Hepatic stellate cell (primary cell): ENCODE measurements at regions not wholly inside any gene's neighbourhood (a gene's known extent, or its start where the extent isn't known, plus 50 kb on each side); places are given as distances from the start of the nearest gene placed in this dataset.
"Not testable (repeated sequence)": the region's sequence is repeated elsewhere in the genome, so short reads cannot be mapped to it uniquely, and the experiment has no call there.

ENCODE experiments used
- DNase-seq: peaks from one replicate; pipeline ENCODE4 v3.0.0; 2011; ENCODE audit warnings: low spot score

DNA sequence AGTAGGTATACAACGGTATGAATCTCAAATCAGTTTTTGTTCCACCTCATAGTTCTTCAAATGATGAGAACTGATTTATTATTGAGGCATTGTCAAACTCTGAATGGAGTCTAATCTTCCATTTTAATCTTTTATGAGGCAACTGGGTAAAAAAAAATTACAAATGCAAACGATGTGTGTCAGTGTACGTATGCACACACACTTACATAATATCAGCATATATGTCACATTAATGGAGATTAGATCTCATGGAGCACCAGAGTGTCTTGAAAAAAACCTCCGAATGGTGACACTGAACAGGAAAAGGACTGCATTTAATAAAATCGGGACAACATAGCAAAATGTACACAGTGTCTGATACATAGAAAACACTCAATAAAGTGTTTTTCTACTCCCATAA lies 842.7 kb downstream of the EFNB2 start:
- DNase-seq, result no peak

DNA sequence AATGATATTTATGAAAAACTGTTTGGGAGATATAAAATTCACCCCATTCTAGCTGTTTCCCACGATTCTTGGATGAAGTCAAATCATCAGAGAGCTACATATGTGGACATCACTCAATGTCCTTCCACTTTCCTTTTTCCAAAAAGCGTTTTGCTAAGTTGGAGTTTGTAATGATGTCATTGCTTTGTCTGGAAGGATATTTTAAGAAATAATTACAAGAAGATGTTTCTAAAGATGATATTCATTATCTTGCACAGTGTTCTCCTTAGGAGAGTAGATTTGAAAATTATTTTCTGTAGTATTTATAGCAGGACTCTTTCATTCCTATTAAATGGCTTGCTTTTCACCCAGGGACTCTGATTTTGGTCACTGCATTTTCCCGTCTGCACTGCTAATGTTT lies 851.2 kb downstream of the EFNB2 start:
- no peak for DNase-seq

DNA sequence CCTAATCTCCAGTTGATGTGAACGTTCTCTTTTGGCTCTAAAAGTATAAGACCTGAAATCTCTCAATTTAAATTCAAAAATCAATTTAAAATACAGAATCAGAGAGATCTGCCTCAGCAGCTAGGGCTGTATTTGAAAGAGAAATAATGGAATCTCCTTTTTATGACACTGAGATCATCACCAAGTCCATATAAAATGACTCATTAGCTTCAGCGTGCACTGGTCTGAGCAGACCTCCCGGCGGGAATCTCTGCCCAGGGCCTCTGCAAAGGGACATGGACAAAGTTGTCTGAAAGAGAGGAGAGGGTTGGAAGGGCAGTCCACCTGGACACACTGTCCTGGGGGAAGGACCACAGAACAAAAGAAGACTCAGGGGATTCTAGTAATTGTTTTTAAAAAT lies 855.6 kb downstream of the EFNB2 start:
- DNase-seq, result no peak

DNA sequence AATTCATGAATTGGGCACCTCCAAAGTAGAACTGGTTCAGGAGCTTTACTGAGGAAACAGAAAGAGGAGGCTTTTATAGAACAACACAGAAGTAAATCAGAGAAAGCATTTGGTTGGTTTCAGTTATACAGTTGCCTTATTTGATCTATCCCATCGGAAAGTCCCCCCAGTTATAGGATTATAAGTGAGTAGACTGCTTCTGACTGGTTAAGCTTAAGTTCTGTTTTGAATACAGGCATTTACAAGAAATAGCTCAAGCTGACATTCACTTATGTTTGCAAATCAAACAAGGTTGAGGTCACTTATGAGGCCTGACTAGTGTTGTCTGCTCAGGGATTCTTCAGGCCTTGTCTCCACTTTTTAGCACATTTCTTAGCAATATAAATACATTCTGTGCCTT lies 857.4 kb downstream of the EFNB2 start:
- no peak for DNase-seq

DNA sequence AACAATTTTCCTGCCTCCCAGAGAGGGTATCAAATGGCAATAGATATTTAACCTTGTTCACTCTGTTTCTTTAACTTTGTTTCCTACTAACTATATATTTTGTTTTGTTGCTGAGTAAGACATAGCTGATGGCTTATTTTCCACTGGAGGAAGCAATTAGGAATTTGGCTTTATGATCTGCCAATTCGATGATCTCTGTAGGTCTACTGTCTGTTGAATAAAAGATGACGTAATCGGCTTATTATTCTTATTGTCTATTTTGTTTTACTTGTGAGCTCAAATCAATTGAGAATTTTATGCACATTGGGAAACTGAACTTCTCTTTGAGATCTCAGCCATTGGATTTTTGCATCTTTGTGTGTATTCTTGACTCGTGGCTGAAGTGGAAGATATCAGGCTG lies 862.6 kb downstream of the EFNB2 start:
- no peak for DNase-seq

DNA sequence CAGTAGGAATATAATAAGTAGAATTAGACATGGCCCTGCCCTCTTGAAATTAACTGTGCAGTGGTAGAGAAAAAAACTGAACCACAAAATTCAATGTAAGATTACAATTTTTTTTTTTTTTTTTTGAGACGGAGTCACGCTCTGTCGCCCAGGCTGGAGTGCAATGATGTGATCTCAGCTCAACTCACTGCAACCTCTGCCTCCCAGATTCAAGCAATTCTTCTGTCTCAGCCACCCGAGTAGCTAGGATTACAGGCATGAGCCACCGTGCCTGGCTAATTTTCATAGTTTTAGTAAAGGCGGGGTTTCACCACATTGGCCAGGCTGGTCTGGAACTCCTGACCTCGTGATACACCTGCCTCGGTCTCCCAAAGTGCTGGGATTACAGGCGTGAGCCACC lies 864.3 kb downstream of the EFNB2 start:
- DNase-seq, result not testable (repeated sequence)

DNA sequence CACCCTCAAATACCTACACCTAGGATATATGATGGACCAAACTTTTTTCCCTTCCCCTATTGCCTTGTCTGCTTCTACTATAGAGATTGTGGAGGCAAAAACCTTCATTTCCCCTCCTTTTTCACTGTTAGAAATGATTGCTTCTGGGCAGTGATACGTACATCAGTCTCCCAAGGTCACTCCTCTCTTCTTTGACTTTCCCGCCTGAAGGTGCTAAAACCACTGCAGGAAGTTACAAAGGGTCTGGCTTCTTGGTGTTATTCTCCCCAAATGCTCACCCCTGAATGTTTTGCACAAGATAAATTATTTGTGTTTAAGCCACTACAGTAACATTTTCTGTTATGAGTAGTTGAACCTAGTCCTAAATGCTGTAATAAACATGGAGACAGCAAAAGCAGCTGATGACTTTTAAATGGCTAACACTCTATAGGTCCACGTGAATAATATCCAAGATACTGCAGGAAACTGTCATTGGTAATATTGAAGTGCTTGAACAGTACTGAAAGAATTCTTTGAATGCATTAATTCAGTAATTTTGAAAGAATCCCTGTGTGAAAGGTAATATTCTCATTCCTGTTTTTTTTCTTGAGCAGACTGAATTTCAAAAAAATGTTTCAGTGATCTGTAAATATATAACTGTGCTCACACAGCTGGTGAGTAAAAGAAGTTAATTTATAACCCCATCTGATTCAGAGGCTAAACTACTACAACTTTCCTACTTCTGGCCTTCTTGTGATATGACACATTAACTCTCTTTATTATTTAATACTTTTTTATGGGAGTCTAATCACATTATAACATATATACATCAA lies 865.1 kb downstream of the EFNB2 start:
- no peak for DNase-seq

DNA sequence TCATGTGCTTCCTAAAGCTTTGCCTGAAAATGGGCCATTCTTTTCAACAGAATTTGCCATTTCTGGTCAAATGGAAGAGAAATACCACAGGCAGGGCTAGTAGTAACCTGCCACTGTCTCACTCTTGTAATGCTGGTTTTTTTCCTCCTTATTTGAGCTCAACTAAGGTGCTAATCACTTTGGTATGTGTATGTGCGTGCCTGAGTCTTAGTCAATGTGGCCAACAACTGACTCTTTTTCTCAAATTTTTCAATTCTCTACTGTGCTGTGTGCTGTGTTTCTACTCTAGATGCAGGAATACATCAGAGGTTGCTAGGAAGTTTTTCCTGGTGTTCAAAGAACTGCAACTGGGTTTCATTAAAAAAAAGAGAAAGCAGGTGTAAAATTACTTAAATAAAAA lies 870.2 kb downstream of the EFNB2 start:
- DNase-seq, result no peak

DNA sequence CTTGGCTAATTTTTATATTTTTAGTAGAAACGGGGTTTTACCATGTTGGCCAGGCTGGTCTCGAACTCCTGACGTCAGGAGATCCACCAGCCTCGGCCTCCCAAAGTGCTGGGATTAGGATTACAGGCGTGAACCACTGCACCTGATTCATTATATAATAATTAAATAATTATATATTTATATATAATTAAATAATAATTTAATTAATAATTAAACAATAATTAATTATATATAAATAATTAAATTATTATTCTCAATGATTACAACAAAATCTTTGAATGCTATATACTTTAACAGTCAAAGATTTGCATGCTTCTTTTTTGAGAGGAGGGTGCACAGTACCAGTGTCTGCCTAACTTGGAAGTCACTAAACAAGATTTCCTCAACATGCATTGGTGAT lies 872.3 kb downstream of the EFNB2 start:
- no peak for DNase-seq

DNA sequence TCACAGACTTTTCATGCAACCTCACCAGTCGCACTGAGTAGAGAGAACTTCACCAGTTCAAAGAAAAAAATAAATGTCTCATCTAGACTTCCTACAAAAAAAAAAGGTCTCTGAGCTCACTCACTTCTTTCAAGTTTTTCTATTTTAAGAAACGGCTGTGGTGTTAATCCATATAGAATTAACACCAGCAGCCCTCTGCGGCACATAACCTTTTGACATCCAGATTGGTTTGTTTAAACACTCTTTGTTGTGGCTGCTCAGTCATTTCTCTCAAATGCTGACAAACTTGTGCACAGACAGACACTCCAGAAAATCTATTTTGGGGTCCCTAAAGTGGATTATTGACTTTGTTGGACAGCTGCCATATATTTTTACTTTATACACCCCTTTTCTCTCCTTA lies 874.9 kb downstream of the EFNB2 start:
- no peak for DNase-seq

DNA sequence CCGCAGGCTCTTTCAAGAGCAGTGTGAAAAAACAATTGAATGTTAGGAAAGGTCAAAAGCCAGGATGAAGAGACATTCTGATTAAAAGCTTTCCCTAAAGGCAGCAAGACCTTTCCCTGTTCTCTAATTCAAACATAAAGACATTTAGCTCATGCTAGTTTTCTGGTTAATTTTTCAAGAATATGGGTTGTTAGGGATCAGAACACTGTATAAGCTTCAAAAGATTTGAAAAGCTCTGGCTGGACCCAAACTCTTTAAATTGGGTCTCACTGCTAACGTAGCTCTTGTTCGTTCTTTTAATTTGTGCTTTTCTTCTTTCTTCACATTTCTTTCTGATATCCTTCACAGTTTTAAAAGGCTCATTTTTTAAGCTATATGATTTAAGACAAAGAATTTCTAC lies 877.0 kb downstream of the EFNB2 start:
- no peak for DNase-seq

DNA sequence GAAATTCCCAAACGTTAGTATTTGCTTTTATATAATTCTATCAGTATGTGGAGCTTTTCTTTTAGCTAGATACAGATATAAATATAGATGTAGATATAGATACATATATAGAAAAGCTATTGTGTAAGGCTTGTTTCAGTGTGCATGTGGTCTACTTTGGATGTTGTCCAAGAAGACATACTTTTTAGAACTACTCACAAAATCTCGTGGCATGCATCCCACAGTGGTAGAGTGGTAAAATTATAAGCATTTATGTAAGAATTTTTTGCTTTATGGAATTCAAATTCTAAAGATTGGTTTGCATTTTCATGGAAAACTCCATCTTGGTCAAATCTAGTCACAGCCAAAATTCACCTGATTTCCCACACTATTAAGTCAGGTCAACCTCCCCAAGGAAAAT lies 880.4 kb downstream of the EFNB2 start:
- DNase-seq, result no peak

DNA sequence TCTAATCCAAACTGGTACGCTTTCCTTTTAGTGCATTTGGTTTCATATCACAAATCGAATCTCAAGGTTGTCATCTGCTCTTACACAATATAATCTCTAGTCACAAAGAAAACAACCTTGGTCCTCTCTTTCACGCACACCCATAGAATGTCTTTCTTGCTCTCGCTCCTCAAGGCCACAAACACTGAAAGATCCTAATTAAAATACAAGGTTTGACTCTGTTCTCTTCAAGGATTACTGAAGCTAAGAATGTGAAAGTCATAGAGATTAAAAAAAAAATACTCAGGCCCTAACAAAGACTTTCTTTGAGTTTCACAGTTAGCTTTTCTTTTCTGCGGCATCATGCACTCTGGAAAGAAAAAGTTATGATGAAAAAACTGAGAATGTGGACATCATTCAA lies 891.5 kb downstream of the EFNB2 start:
- DNase-seq, result no peak

DNA sequence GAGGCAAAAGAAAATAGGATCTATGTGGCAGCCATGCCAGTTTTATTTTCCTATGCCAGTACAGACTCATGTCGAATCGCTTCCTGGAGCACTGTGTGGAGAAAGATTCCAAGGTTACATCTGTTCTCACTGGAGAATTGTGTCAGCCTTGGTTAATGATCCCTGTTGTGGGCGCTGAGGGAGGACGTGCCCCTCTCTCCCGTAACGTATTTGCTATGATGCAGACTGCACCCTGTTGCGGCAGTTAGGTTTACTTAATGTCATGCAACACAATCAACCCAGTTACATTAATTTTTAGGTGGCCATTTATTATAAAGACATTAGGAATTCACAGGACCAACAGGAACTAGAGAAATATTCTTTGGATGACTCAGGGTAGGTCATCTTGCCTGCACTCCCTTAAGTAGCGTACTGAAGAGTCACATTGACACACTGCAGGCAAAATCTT lies 892.9 kb downstream of the EFNB2 start:
- no peak for DNase-seq

DNA sequence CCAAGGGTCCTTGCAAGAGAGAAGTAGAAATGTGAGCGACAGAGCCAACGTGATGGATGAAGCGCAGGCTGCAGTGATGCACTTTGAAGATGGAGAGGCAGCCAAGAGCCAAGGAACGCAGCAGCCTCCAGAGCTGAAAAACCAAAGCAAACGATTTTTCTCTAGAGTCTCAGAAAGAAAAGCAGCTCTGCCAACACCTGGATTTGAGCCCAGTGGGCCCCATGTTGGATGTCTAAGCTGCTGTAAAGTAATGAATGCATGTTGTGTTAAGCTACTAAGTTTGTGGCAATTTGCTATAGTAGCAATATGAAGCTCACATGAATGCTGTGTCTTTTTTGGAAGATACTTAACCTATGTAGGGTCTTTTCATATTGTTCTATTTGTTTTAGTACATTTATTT lies 894.3 kb downstream of the EFNB2 start:
- no peak for DNase-seq

DNA sequence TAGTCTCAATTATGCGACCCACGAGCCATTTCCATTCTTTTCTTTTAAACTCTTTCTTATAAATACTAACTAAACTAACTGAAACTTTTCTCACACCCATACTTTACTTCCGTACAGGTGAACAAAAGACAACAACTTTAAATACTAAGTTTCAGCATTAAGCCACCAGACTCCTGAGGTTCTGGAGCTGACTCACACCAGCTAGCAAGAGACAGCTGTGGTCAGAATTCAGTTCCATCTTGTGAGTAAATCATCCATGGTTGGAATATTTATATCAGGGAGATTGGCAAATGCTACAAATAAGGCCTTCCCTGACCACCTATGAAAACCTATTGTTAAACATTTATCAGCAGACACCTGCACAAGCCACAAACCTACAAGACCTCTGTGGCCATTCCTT lies 897.0 kb downstream of the EFNB2 start:
- no peak for DNase-seq

DNA sequence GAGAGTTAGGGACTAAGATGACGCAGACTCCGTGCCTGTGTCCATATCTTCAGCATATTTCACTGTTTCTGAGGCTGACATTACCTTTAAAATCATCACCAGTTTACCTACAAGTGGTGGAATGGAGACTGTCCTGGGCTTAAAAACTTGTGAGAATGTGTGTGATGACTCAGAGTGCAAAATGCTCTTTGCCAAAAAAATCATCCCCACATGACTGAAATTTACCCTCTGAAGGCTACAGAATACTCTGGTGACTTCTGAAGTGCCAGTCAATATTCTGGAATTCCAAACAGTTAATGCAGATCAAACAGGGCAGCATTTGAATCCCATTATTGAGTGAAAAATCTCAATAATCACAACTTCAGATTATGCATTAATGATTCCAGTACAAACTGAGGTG lies 901.4 kb downstream of the EFNB2 start:
- DNase-seq, result no peak

DNA sequence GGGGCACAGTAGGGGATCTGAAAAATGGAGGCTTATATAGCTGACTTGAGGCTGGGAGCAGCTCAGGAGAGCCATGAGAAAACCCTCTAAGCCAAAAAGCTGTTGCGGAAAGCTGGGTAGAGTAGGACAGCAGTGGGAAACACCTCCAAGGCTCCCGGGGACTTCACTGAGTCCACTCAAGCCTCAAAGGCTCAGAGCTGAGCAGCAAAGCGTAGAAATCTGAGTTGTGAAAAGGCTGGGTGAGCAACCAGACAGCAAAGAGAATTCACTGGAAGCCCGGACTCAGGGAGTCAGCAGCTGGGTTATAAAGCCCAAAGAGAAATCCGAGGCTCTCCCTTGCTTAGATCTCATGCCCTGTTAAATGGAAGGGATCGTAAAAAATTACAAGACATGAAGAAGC lies 905.0 kb downstream of the EFNB2 start:
- DNase-seq, result no peak

DNA sequence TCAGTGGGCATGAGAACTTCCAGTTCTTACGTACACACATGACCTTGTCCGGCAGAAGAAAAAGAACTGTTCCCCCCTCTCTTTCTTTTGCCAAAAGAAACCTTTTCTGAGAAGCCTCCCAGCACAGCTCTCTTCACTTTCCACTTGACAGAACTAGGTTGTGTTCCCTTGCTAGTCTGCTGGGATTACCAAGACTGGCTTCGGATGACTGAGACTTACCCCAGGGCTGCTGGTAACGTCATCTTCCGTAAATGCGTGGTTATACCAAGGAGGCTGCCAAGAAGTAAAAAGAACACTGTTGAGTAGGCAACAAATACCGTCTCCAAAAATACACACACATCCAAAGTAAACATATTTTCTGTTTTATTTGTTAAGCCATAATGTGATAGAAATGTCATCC lies 908.2 kb downstream of the EFNB2 start:
- DNase-seq, result no peak

DNA sequence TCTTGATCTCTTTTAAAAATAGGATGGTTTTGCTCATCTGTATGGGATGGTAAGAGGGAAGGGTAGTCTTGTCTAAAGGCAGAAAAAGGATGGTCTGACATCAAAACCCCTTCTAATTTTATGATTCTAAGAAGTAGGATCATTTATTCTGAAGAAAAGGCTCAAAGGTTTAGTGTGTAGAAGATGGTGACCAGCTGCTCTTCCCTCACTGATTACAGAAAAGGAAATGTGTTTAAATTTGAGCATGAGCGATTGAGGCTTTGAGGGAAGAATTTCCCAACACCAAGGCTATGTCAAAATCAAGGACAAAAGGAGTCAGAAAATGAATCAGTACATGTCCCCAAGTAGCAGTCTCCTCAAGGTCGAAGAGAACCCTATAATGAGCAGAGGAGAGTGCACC lies 909.8 kb downstream of the EFNB2 start:
- no peak for DNase-seq

DNA sequence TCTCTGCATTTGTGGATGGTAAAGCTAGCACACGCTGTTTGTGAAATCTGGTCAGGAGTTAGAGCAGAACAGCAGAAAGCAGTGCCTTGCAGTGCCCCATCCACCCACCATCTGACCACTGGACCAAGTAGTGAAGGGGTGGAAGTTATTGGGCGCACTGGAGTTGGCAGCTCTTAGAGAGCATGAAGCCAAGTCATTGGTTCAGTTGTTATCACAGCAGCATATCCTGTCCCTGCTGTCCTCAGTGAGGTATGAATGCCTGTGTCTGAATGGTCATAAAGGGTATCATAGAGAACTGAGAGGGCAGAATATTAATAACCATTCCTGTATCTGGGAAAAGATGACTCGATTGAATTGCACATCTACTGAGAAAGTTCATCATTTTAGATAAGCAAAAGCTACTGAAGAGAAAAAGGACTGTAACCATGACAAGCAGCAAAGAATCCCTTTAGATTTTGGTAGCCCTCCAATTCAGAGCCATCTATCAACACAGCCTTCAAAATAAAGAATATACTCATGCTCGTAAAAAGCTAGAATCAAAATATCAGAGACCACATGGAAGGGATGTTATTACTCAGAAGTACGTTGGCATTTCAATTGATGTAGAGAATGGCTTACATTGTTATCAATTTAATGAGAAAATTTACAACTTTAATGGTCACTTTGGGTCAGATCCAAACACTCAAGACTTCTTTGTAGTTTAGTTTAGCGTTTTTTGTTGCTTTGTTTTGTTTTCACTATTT lies 919.0 kb downstream of the EFNB2 start:
- no peak for DNase-seq

DNA sequence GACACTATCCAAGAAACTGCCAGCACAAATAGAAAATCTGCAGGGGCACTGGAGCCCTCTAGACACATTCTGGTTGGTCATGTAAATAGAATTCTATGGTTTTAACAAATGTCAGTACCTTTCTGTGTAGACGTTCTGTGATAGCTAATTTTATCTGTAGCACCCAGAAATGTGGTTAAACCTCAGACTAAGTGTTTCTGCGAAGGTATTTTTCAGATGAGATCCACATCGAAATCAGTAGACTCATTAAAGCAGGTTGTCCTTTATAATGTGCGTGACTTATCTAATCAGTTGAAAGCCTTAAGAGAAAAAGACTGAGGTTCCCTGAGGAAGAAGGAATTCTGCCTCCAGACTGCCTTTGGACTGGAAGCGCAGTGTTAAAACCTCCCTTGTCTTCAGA lies 922.9 kb downstream of the EFNB2 start:
- DNase-seq, result no peak

DNA sequence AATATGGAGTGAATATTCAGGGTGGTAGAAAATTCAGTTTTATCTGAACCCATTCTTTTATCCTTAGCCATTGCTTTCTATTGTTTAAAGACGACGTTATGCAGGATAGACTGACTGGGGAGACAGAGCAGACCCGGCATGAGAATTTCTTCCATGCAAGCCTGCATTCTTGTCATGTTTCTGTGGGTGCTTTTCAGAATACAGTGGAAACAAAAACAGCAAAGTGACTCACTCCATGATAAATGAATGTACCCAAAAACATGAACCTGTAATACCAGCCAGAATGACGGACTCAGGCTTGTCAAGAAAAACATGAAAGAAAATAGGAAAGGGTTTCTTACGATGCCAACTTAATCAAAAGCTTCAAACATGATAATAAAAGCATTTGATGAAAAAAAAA lies 924.0 kb downstream of the EFNB2 start:
- DNase-seq, result peak; percentile 1

DNA sequence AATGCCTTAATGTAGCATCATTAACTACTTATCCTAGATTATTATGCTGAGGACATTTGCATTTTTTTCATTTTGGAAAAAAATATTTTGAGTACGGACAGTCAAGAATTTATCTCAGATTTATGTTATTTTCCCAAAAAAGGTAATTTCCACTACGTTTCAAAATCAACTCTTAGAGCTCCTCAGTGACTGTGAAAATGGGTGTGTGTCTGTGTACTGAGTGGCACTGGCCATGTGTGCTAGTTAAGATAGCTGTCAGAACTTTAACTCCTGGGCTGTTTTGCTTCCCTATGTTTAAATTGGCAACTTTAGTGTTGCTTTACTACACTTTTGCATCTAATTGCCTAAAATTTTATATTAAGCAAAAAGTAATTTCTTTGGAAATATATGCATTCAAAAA lies 927.4 kb downstream of the EFNB2 start:
- DNase-seq, result no peak
